ENCODE measurements at regions not wholly inside any gene's neighbourhood (a gene's known extent, or its start where the extent isn't known, plus 50 kb on each side); places are given as distances from the start of the nearest gene placed in this dataset.

- no peak for DNase-seq (ENCODE audit: low spot score)
Observed at GRCh38 chr9:1658661-1659362, 356.3 kb upstream of the SMARCA2 start.

GRCh38 chr9:1659363-1659690 is 355.8 kb upstream of the SMARCA2 start:
- FAIRE-seq: no peak
- no peak for DNase-seq (ENCODE audit: low spot score)

More at GRCh38 chr9:1658661-1659362, 356.3 kb upstream of the SMARCA2 start:
- FAIRE-seq: no peak

GRCh38 chr9:1668441-1668840 is 346.7 kb upstream of the SMARCA2 start:
- FAIRE-seq: no peak
- no peak for DNase-seq (ENCODE audit: low spot score)

- no peak for FAIRE-seq
- no peak for DNase-seq (ENCODE audit: low spot score)
Observed at GRCh38 chr9:1673300-1673699, 341.8 kb upstream of the SMARCA2 start.

DNA sequence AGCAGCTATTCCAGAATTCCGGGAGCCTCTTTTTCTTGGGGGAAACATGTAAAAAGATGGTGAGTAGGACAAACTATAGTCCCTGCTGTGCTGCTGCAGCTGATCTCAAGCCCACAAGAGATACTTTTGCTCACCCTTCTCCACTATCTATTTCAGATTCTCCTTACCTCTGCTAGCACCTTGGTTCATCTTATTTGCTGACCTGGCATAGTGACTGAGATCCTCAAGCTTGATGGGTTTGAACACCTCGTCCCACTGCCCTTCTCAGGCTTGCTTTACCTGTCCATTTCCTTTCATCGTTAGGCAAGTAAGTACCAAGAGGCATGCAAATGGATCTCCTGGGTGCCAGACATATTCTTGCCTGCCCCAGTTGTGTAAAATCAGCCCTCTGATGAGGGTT is 338.4 kb upstream of the SMARCA2 start:
- FAIRE-seq (no peak), DNase-seq (ENCODE audit: low spot score) (no peak)

- no peak for DNase-seq (ENCODE audit: low spot score)
- FAIRE-seq: no peak
Observed at GRCh38 chr9:1683951-1684350, 331.2 kb upstream of the SMARCA2 start.

DNA sequence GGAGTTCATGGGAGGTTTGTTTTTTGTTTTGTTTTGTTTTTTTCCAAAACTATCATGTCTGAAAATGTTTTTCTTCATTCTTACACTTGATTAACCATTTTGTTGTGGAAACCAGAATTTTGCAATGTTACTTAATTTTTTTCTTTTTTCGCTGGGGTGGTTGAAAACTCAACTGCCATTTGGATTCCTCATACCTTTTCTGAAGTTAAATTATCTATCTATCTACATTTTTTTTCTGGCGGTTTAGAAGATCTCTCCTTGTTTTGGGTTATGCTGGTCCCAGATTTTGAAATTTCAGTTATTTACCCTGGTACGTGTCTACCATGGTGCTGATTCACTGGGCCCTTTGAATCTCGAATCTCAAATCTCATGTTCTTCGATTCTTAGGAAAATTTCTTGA is 316.2 kb upstream of the SMARCA2 start:
- DNase-seq (ENCODE audit: low spot score): no peak
- FAIRE-seq: no peak

GRCh38 chr9:1701113-1701512 is 314.0 kb upstream of the SMARCA2 start:
- FAIRE-seq (no peak), DNase-seq (ENCODE audit: low spot score) (no peak)

- DNase-seq (ENCODE audit: low spot score): no peak
- FAIRE-seq: no peak
Observed at GRCh38 chr9:1702701-1703100, 312.4 kb upstream of the SMARCA2 start.

DNA sequence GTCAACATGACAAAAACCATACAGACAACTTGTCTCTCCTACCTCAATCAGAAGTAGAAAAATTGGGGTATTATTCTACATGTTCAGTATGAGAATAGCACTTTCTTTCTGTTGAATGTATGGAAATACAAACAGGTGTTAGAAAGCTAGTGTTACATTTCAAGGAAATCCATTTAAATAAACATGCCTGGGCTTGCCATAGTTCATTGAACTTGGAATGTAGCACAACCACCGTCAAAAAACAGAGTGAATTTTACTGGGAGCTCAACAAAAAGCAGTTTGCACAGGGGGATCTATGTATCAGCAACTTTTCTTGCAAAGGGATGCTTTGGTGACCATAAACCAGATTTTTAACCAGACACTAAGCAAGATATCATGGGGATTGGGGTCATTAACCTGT is 307.9 kb upstream of the SMARCA2 start:
- DNase-seq (ENCODE audit: low spot score): no peak
- FAIRE-seq: no peak

DNA sequence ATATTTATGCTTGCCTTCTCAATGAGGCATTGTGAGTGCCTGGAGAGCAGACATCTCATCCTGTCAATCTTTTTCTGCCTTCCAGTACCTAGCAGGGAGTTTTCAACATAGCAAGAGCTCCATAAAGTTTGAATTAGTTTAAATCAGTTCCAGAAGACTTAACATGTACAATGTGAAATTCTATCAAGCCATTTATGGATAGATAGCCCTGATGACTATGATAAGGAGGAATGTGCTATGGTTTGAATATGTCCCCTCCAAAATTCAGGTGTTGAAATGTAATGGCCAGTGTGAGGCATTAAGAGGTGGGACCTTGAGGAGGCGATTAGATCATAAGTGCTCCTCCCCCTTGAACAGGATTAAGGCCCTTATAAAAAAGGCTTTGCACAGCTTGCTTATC is 306.9 kb upstream of the SMARCA2 start:
- FAIRE-seq (no peak), DNase-seq (ENCODE audit: low spot score) (no peak)

- no peak for FAIRE-seq
- no peak for DNase-seq (ENCODE audit: low spot score)
Observed at GRCh38 chr9:1709347-1709746, 305.8 kb upstream of the SMARCA2 start.

- no peak for FAIRE-seq
Observed at GRCh38 chr9:1712861-1713450, 302.2 kb upstream of the SMARCA2 start.

DNA sequence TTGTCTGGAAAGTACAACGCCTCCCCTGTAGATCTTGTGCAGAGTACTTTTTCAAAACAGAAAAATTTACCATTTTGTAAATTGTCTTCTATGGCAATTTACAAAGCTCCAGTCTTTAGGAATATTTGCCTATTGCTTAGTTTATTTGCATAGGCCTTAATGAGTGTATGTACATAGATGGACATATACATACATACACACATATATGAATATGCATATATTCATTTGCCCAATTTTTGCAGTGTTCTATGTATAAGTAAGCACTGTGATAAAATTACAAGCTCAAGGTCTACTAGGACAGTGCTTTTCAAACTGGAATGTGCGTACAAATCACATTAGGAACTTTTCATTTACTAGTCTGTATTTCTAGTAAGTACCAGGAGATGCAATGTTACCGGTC is 301.3 kb upstream of the SMARCA2 start:
- no peak for FAIRE-seq

More at GRCh38 chr9:1712861-1713450, 302.2 kb upstream of the SMARCA2 start:
- no peak for DNase-seq (ENCODE audit: low spot score)

GRCh38 chr9:1717882-1718281 is 297.3 kb upstream of the SMARCA2 start:
- no peak for DNase-seq (ENCODE audit: low spot score)
- FAIRE-seq: no peak

More for the DNA sequence above, 301.3 kb upstream of the SMARCA2 start:
- DNase-seq (ENCODE audit: low spot score): no peak

- DNase-seq (ENCODE audit: low spot score) (no peak), FAIRE-seq (no peak)
Observed at GRCh38 chr9:1718836-1719235, 296.3 kb upstream of the SMARCA2 start.

DNA sequence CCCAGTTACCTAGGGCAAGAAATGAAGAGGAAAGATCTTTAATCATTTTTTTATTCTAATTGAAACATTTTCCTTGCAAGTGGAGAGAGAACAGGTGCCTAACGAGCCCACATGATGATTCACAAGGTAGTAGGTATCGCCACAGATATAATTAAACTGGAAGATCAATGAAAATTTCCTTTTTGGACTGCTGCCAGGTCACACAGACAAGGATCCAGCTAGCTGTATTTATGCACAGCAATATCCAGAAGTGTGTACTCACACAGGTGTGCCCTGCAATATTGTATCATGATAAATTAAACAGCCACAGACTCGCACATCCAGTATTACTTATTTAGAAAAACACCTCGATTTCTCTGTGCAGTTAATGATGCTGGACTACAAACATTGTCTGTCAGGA is 294.0 kb upstream of the SMARCA2 start:
- FAIRE-seq (no peak), DNase-seq (ENCODE audit: low spot score) (no peak)

DNA sequence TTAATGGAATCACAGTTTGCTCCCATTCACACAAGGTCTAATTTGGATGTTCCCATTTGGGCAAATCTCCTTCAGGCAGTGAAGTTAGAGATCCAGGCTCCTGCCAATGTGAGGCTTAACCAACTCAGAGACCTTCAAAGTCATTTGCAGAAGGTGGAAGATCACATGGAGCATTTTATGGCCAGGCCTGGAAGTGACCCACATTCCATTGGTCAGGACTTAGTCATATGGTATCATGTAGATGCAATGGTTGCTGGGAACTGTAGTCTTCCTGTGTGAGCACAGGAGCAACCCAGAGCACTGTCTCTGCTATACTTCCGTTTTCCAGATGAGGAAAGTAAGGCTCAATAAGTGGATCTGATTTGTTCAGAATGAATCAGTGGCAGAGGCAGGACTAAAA is 292.7 kb upstream of the SMARCA2 start:
- DNase-seq (ENCODE audit: low spot score): no peak
- FAIRE-seq: no peak

- DNase-seq (ENCODE audit: low spot score) (no peak), FAIRE-seq (no peak)
Observed at GRCh38 chr9:1723522-1724015, 291.6 kb upstream of the SMARCA2 start.

DNA sequence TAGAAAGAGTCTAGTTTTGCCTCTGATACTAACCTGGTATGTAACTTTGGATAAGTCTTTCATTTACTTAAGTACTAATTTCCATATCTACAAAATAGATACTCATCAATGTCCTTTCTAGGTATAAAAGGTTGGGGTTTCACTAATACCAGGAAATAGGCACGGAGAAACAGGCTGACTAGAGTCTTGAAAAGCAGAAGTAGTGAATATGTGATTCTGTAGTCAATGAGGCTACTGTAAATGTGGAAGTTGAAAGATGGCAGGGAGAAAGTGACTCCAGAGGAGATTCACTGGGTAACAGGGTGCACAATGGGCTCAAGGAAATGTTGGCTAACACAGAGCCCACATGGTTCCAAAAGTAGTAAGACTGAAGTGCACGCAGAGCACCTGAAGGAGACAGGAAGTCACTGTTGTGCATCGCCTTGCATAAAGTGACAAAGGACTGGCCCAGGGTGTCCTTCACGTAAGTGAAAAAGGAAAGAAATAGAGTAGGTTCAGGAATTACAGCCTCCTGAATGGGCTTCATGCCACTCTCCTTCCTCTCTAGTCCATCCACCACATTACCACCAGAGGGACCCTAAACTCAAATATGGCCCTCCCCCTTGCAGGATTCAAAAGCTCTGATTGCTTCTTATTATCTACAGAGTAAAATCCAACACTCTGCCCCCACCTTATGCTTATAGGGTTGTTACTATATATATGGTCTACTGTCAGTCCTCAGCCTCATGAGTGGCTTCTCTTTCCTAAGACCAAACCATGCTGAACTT is 288.0 kb upstream of the SMARCA2 start:
- DNase-seq (ENCODE audit: low spot score): no peak
- FAIRE-seq: no peak

- no peak for FAIRE-seq
- DNase-seq (ENCODE audit: low spot score): no peak
Observed at GRCh38 chr9:1729631-1730030, 285.5 kb upstream of the SMARCA2 start.

GRCh38 chr9:1732670-1733069 is 282.5 kb upstream of the SMARCA2 start:
- no peak for FAIRE-seq

More at GRCh38 chr9:1732670-1733069, 282.5 kb upstream of the SMARCA2 start:
- DNase-seq (ENCODE audit: low spot score): no peak

Measured in RCC 7860 (cell line).